ENCODE measurements at regions not wholly inside any gene's neighbourhood (a gene's known extent, or its start where the extent isn't known, plus 50 kb on each side); places are given as distances from the start of the nearest gene placed in this dataset.
"Not testable (repeated sequence)": the region's sequence is repeated elsewhere in the genome, so short reads cannot be mapped to it uniquely, and the experiment has no call there.

DNA sequence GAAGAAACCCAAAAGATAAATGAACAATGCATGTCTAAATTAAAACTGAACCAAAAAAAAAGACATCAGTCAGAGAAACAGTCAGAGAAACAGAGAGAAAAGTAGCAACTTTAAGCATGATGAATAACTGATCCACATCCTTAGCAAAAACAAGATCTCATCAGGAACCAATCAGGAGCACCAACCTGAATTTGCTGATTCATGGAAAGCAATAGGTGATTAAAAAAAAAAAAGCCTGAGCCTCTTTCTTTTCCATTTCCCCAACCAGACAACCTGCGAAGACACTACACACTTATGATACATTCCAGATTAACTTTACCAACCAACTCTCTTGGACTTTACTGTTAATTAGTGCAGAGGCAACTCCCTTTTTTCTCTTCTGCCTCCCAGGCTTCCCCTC lies 112.7 kb upstream of the TAS2R1 start:
- no peak for DNase-seq

DNA sequence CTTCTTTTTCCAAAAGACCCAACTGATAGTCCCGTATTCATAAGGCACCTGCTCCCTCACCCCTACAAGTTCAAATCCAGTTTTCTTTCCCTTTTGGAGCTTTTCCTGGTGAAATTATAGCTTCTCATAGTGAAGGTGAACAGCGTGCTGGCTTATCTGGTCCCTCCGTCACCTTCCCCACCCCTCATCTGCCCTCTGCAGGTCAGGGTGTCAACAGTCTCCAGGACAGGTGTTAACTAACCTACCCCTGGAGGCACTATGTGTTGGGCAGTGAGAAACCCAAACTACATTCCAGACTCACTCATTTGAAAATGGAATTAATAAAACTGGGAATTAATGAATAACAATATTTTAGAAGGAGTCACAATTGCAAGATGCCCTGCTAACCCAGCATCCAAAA lies 109.0 kb upstream of the TAS2R1 start:
- DNase-seq, result no peak

DNA sequence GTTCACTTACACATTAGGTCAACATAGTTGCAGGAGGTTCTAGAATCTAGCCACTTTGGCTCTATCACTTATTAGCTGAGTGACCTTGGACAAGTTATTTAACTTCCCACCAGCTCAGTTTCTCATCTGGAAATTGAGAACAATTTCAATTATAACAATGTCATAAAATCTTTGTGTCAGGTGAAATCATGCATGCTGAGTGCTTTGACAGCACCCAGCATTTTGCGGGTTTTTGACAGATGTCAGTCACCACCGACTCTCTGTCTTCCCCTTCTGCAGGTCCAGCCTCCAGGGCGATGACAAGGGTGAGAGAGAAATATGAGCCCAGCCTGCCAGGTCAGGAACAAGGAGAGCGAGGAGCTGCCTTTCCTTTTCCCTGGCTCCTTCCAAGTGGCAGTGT lies 107.1 kb upstream of the TAS2R1 start:
- no peak for DNase-seq

DNA sequence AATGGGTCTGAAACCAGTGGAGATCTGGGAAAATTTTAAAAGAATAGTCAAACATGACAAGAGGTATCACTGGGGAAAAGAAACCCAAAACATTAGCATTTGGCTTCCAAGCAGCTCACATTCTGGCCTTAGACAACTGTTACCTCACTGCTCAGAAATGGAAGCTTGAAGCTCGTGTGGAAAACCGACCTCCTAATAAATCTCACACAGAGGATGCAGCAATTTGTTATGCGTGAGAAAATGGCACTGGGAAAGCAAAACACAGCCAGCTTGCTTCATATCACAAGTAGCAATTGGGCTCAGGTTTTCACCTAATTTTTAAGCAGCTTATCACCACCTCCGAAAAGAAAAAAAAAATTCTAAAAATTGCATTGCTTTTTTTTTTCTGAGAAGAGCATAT lies 103.3 kb upstream of the TAS2R1 start:
- DNase-seq, result no peak

DNA sequence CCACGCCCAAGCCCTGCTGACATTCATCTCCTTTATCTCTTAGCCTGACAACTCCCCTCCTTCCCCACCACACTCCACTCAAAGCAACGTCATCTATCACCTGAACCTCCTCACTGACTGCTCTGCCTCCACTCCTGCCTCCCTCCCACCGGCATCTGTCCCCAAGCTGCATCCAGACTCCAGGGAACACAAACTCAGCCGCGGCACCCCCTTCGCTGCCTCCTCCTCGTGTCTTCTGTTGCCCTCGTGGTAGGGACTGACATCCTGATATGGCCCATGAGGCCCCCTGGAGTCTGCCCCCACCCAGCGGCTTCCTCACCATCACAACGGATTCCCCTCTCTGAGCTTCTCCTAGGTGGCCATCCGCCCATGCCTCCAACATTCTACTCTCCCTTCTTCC lies 101.0 kb upstream of the TAS2R1 start:
- no peak for DNase-seq

DNA sequence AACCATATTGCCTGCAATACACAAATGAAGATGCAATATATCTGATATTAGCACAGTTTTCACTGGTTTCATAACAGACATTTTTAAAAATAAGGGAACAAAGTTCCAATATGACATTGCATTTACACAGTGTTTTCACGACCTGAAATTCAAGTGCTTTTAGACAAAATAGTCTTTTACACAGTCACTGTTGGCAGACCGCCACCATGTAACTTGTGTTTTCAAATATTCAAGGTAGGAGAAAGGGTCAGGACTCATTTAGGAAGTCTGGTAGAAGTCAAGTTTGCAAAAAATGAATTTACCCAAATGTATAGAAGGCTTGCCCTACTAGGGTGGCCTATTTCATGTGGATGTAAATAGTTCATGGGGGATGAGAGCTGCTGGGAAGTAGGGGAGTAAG lies 98.1 kb upstream of the TAS2R1 start:
- DNase-seq, result no peak

DNA sequence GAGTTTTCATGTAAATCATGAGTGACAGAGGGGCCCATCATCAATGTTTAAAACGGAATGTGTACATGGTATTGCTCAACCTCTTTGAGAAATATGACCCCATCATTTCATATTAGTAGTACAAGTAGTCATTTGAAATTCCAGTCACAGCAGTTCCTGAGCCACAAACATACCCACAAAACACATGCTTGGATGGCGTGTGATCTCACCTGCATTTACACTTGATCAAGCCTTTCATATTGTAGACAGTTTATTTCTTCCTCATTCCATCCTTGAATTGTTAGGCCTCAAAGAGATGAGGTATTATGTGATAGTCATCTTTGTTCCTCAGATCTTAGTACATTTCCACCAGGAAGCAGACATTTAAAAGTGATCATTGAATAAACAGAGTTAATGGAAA lies 96.8 kb upstream of the TAS2R1 start:
- no peak for DNase-seq

DNA sequence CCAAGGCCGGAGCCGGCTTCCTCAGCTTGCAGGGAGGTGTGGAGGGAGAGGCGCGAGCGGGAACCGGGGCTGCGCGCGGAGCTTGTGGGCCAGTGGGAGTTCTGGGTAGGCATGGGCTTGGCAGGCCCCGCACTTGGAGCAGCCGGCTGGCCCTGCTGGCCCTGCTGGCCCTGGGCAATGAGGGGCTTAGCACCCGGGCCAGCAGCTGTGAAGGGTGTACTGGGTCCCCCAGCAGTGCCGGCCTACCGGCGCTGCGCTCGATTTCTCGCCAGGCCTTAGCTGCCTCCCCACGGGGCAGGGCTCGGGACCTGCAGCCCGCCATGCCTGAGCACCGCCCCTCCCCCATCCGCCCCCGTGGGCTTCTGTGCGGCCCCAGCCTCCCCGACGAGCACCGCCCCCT lies 95.1 kb upstream of the TAS2R1 start:
- DNase-seq, result not testable (repeated sequence)

DNA sequence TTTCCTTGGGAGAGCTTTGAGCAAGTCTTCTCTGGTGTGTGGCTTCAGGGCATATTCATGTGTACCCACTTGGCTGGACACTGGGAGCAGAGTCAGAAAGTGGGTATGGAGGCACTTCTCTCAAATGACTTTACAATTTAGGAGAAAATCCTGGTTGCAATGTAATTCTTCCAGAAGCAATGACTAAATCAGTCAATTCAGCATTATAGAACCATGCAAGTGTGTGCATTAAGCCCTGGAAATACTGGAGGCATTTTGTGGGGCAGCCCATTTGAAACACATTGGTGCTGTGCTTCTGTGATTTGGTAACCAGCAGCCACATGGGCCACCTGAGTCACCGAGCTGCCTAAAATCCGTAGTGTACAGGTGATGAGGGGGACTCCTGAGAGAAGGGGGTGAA lies 94.6 kb upstream of the TAS2R1 start:
- DNase-seq, result no peak

DNA sequence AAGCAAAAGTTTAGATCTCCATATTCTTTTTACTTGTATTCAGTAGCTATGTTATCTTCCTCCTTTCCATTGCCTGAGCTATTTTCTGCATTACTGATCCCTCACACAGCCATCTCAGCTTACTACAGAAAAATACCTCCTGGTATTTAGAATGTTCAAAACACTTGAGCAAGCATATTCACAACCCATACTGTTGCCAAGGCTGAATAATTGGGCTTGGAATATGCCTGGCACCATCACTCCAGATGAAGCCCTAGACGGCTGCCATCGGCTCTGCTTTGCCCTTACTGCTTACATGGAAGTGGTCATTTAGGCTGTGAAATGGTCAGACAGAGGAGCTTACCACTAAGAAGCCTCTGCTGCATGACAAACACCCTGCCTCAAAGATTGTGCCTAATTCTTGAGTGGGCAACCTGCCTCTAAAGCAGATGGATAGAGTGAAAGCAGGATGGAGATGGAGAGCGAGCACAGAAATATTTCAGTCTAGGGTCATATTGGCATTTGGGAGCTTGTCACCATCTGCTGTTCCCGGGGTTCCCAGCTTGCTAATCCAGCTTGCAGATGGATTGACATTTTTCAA lies 92.5 kb upstream of the TAS2R1 start:
- DNase-seq, result no peak

DNA sequence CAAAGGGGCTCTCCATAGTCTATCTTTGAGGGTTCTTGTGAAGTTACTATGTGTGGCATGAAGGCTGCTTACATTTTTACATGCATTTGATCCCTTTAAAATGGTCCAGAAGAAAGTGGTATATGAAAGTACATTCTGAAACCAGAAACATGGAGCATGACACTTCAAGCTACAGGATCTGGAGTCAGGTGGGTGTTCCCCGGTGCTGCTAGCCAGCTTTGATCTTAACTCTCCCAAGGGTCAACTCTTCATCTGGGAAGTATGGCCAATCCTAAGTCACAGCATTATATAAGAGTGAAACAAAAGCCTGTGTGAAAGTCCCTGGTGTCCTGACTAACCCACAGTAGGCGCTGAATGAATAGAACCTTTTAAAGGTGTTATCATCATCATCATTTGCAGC lies 91.0 kb upstream of the TAS2R1 start:
- DNase-seq, result no peak

DNA sequence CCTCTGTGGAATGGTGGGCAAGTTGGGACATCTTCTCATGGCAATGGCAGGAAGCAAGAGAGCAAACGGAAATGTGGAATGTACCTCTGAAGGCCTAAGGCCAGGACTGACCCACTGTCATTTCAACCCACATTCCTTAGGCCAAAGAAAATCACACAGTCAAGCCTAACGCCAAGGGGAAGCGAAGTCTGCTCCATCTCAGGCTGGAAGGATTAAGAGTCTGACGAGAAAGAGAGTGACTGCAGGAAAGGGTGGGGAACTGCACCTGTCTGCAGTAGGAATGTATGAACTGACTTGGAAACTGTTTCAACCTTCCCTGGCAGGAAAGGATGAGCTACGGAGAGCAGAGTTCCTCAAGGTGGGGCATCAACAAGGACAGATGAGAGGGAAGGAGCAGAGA lies 90.2 kb upstream of the TAS2R1 start:
- DNase-seq, result no peak

DNA sequence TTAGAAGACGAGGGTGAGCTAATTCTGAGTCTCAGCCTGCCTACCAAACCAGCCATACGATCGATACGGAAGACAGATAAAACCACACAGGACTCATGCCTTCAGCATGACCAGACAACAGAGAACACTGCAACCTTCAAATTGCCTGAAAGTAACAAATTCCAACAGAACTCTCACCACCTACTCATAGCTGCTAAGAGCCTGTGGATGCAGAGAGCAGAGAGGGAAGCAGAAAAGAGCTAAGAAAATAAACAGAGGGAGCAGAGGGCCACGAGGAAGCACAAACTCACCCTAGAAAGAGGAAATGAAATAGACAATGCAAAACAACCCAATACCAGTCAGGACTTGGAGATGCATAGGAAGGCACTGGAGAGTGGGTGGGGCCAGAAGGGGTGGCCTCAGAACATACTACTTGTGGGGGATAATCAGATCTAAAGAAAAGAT lies 86.7 kb upstream of the TAS2R1 start:
- no peak for DNase-seq

DNA sequence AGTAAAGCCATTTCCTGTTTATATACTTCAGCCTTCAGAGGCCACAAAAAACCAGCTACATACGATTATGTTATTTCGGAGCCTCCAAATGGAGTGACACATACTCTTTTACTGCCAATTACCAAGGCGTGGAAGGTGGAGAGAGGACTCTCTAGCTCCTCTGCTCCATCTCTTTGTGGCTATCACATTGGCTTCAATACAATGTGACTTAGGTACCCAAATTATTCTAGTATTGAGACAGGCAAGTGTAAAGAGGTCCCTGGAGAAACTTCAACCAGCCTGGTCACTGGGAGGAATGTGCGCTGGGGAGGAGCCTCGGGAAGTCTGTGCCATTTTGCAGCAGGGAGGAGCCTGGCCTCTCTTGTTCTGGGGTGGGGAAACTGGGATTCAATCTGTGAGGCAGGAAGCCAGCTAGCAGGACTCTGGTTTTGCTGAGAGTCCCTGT lies 85.8 kb upstream of the TAS2R1 start:
- no peak for DNase-seq

DNA sequence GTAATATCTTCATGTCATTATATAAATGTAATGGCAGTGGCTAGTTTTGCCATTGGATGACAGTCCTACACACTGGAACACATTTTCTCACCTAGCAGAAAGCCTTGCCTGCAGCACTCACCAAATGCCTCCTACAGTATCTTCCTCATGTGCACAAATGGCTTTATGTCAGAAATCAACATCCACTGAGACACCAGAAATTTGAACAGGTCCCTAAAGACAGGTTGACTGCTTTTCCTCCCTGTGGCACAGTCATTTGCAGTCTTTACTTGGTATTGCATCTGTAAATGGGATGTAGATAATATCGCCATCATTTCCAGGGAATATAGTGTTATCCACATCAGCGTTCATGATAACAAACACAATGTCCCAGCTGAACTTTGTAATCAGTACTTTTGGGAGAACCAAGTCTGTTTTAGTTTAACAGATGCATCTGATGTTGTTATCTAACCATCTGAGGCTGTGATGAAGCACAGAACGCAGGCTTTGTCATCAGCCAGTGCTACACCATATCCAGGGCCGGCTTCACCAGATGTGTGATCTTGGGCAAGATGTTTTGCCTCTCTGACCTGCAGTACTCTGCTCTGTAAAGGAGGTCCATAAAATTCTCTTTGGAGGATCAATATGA lies 83.9 kb upstream of the TAS2R1 start:
- DNase-seq, result no peak

DNA sequence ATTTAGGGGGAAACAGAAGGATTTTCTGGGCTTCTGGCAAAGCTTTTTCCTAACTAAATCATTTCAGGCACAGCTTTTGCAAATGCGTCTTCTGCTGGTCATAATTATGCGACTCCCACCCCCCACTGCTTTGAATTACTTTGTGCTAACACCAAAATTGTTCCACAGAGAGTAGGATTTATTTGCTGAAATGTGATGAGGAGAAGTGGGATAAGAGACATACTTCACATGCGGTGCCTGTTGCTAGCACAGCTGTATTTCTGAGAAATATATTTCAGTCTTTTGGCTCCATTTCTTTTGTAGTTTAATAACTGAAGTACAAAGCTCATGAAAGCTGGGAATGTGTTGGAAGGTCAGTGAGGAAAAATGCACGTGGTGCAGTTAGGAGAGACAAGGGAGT lies 83.2 kb upstream of the TAS2R1 start:
- DNase-seq, result no peak

DNA sequence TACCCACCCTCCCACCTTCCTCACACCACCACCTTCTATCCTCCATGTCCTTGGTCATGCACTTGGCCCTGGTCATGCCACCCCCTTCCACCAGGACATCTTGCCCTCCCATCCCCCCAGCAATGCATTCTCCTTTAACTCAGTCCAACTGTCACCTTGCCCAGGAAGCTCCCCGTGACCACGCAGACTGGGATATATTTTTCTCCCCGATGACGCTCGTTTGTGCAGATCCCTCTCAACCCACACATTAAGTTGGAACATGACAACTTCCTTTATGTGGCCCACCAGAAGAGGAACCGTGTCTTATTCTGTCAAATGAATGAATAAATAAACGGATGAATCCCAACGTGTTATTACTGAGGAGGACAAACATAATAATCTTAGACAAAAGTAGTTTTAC lies 82.8 kb upstream of the TAS2R1 start:
- DNase-seq, result no peak

DNA sequence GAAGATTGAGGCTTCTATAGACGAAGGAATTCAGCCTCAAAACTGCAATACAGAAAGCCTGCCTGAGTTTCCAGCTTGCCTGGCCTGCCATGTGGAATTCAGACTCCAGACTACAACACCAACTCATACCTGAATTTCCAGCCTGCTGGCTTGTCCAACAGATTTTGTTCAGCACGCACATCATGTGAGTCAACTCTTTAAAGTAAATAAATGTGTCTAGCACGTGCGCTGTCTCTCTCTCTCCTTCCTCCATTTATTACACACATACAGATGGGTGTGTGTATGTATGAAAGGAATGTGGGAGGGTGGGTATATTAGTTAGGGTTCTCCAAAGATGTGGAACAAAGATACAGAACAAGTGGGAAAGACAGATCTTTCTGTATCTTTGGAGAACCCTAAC lies 82.4 kb upstream of the TAS2R1 start:
- DNase-seq, result no peak

DNA sequence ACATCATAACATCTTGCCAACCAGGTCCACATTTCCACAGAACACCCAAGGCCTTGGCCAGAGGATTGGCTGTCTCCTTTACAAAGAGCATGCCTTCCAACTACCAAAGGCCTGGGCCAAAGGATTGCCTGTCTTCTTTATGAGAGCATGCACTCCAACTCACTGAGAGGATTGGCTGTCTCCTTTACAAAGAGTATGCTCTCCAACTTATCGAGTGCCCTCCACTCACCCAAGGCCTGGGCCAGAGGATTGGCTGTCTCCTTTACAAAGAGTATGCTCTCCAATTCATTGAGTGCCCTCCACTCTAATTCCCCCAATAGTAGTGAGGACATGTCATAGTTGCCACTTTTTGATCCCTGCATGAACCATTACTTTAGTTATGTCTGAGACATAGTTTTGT lies 79.9 kb upstream of the TAS2R1 start:
- no peak for DNase-seq

DNA sequence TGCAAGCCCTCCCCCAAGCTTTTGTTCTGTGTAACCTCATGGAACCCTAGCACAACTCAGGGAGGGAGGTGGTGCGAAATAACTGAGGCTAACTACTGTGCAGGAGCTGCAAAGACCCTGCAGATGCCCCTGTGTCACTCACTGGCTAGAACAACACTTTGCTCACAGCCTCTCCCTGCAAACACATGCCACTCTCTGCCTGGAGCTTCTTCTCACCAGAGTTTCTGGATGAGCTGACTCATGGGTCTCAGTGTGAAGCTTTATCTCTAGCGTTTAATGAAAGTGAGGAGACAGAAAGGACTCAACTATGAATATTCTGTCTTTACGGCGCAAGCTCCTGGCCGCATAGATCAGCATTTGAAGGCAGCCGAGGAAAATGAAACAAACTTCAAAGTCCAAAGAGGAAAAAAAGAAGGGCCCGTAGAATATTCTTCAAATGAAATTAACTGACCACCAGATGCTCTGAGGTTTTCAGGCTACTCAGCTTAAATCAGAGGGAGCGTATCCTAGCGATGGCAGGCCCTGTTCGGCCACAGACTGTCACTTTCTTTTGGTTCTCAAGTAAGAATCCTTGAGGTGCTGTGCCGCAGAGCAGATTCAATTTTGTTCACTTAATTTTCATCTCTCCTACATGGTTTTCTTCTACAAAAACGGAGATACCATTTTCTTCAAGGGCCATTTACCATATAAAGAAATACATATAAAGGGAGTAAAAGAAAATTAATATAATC lies 77.7 kb upstream of the TAS2R1 start:
- DNase-seq, result no peak

DNA sequence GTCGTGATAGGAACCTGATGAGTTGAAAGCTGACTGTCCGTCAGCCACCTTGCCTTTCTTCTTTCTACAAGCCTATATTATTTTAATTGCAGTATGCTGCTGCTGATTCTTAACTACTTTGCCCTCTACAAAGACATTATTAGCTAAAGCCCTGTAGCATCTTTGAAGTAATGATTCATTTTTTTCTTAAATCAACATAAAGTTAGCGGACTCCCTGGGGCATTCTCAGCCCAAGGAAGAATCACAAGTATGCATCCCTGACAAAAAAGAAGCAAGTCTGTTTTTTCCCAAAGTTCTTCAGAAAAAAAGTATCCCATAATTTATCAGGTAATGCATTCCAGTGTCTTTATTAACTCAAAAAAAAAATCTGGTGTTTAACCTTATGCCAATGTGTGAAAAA lies 69.5 kb upstream of the TAS2R1 start:
- DNase-seq, result no peak

DNA sequence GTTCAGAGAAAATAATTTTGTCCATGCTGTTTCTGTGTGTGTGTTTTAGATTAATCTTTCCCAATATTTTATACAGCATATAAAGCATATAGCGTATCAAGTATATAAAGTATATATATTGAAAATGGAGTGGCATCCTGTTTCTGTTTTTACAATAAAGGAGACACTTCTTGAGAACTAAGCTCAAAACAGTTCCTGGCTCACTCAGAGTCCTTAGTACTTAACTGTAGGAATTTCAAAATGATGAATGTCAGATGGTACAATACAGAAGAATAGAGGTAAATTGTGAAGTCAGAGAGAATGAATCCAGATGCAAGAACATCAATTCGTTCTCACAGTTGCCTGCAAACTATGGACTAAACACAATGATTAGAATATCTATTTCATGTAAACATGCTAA lies 68.7 kb upstream of the TAS2R1 start:
- no peak for DNase-seq

Data from nucleus accumbens (tissue), 56 donors.